Neuronal stem cell (in vitro differentiated cells): ENCODE measurements at regions not wholly inside any gene's neighbourhood (a gene's known extent, or its start where the extent isn't known, plus 50 kb on each side); places are given as distances from the start of the nearest gene placed in this dataset.
A peak's percentile ranks its signal among the peaks of the same experiment; 100 is the strongest.
"Not testable (repeated sequence)": the region's sequence is repeated elsewhere in the genome, so short reads cannot be mapped to it uniquely, and the experiment has no call there.

ENCODE experiments used
- DNase-seq: peaks from one replicate; pipeline ENCODE4 v3.0.0-alpha.2; 2013; ENCODE audit warnings: low spot score
- H2AFZ ChIP-seq: one replicate; pipeline ENCODE4 v1.6.1; 2013; ENCODE audit warnings: mild to moderate bottlenecking, low read length, inconsistent platforms
- H2AK5ac ChIP-seq: 2 replicates; pipeline ENCODE4 v1.6.1; 2013; ENCODE audit warnings: low read depth, mild to moderate bottlenecking, inconsistent platforms, low read length, moderate library complexity, mixed read lengths
- H2BK120ac ChIP-seq: 2 replicates; pipeline ENCODE4 v1.6.1; 2013; ENCODE audit warnings: low read depth, mild to moderate bottlenecking, inconsistent platforms, low read length, moderate library complexity, mixed read lengths
- H2BK12ac ChIP-seq: one replicate; pipeline ENCODE4 v1.6.1; 2013; ENCODE audit warnings: low read length, inconsistent platforms
- H2BK15ac ChIP-seq: 2 replicates; pipeline ENCODE4 v1.6.1; 2013; ENCODE audit warnings: mild to moderate bottlenecking, low read length, inconsistent platforms, mixed read lengths
- H2BK5ac ChIP-seq: one replicate; pipeline ENCODE4 v1.6.1; 2013; ENCODE audit warnings: inconsistent platforms, mild to moderate bottlenecking, low read length, moderate library complexity
- H3K14ac ChIP-seq: one replicate; pipeline ENCODE4 v1.6.1; 2013; ENCODE audit warnings: low read length, inconsistent platforms
- H3K18ac ChIP-seq: 2 replicates; pipeline ENCODE4 v1.6.1; 2013; ENCODE audit warnings: low read length, inconsistent platforms
- H3K23ac ChIP-seq: 2 replicates; pipeline ENCODE4 v1.6.1; 2013; ENCODE audit warnings: low read depth, mild to moderate bottlenecking, mixed read lengths, low read length, inconsistent platforms; ENCODE audit not compliant: poor library complexity
- H3K27ac ChIP-seq: replicated peaks from 3 replicates; pipeline ENCODE4 v1.5.1; 2013; ENCODE audit warnings: low read length, inconsistent platforms
- H3K27me3 ChIP-seq, 3 experiments: 2 replicates each; pipeline ENCODE4 v1.6.1; 2013; ENCODE audit warnings: low read length in 3 of 3, mild to moderate bottlenecking in 2 of 3, inconsistent platforms in 1 of 3, low read depth in 1 of 3, mixed read lengths in 1 of 3, moderate library complexity in 1 of 3; ENCODE audit not compliant: control insufficient read depth in 3 of 3, insufficient read depth in 3 of 3
- H3K36me3 ChIP-seq, 2 donors: replicated peaks in 1 of 2; 2 replicates each; pipeline ENCODE4 v1.6.1; 2013; ENCODE audit warnings: low read length in 2 of 2; ENCODE audit not compliant: control insufficient read depth in 2 of 2, insufficient read depth in 2 of 2
- H3K4ac ChIP-seq: 2 replicates; pipeline ENCODE4 v1.6.1; 2013; ENCODE audit warnings: inconsistent platforms, mild to moderate bottlenecking, low read length, moderate library complexity
- H3K4me1 ChIP-seq, 2 donors: 1 replicate in 1 of 2; 2 replicates in 1 of 2; pipeline ENCODE4 v1.6.1; 2013; ENCODE audit warnings: low read length in 2 of 2, low read depth in 1 of 2; ENCODE audit not compliant: control insufficient read depth in 2 of 2, insufficient read depth in 1 of 2
- H3K4me2 ChIP-seq: one replicate; pipeline ENCODE4 v1.6.1; 2013; ENCODE audit warnings: mild to moderate bottlenecking, low read length, inconsistent platforms; ENCODE audit not compliant: insufficient read depth, poor library complexity, severe bottlenecking
- H3K4me3 ChIP-seq, 2 donors: 2 replicates each; pipeline ENCODE4 v1.5.1; 2013; ENCODE audit warnings: low read length in 2 of 2, mild to moderate bottlenecking in 2 of 2, inconsistent platforms in 1 of 2, moderate library complexity in 1 of 2
- H3K79me1 ChIP-seq: one replicate; pipeline ENCODE4 v1.6.1; 2013; ENCODE audit warnings: low read depth, mild to moderate bottlenecking, inconsistent platforms, low read length, moderate library complexity
- H3K9ac ChIP-seq: one replicate; pipeline ENCODE4 v1.6.1; 2013; ENCODE audit warnings: mild to moderate bottlenecking, low read depth, low read length, inconsistent platforms; ENCODE audit not compliant: poor library complexity
- H3K9me3 ChIP-seq, 2 donors: replicated peaks in 1 of 2; 2 replicates each; pipeline versions ENCODE3 to v1.6.1; 2013; ENCODE audit warnings: low read length in 2 of 2, mild to moderate bottlenecking in 2 of 2, inconsistent platforms in 1 of 2, low read depth in 1 of 2, mixed read lengths in 1 of 2, moderate library complexity in 1 of 2; ENCODE audit not compliant: control insufficient read depth in 2 of 2, insufficient read depth in 1 of 2
- H4K8ac ChIP-seq: one replicate; pipeline ENCODE4 v1.6.1; 2013; ENCODE audit warnings: low read depth, mild to moderate bottlenecking, inconsistent platforms, low read length, moderate library complexity
- H4K91ac ChIP-seq: one replicate; pipeline ENCODE4 v1.6.1; 2013; ENCODE audit warnings: low read length, low read depth, mild to moderate bottlenecking, inconsistent platforms; ENCODE audit not compliant: poor library complexity
- WGBS, 2 donors: extraction: QIAGEN DNeasy Blood & Tissue Kit; methylation state at CpG; one replicate each; pipeline ENCODE4 v1.1.7; 2013; ENCODE audit warnings: missing lambda C conversion rate in 2 of 2, mixed read lengths in 1 of 2; ENCODE audit not compliant: insufficient read length in 2 of 2, insufficient replicate concordance in 1 of 2; ENCODE audit errors: extremely low coverage in 2 of 2; 5-methylcytosine and 5-hydroxymethylcytosine counted together

GRCh38 chr20:11995805-11996567 is 78.3 kb downstream of the BTBD3 start:
- Histone ChIP-seq H3K9me3 (no peaks in the 10 kb centered on the region), H2BK15ac (no peak overlapping the region), H3K4me2 (no peak overlapping the region), H3K14ac (no peak overlapping the region), H4K91ac (no peak overlapping the region), H3K27me3 (no peaks in the 10 kb centered on the region), H3K18ac (no peak overlapping the region), H3K79me1 (no peaks in the 10 kb centered on the region), H3K36me3 (no peaks in the 10 kb centered on the region), H2BK120ac (no peak overlapping the region), H4K8ac (no peak overlapping the region), H3K4me1 (no peaks in the 10 kb centered on the region), H3K27ac (no peak overlapping the region), H3K4ac (no peak overlapping the region), H3K9ac (no peak overlapping the region), H2AK5ac (no peak overlapping the region), H3K23ac (no peak overlapping the region), H2AFZ (no peak overlapping the region), H2BK12ac (no peak overlapping the region), H2BK5ac (no peak overlapping the region), H3K4me3 (no peak overlapping the region)
- no CpG with 5 or more reads among the region's 7 CpGs for WGBS, 2 donors
- no peak for DNase-seq

GRCh38 chr20:12004776-12005175 is 87.1 kb downstream of the BTBD3 start:
- H3K27ac ChIP-seq, H3K27me3 ChIP-seq, H3K4me2 ChIP-seq, H2BK15ac ChIP-seq, H4K91ac ChIP-seq, H3K36me3 ChIP-seq, H3K79me1 ChIP-seq, H3K9me3 ChIP-seq, H3K4me3 ChIP-seq, H3K4ac ChIP-seq, H4K8ac ChIP-seq, H2AFZ ChIP-seq, H2BK5ac ChIP-seq, H2BK120ac ChIP-seq, H3K18ac ChIP-seq, H2BK12ac ChIP-seq, H3K4me1 ChIP-seq, H3K14ac ChIP-seq, H2AK5ac ChIP-seq, DNase-seq, H3K9ac ChIP-seq, H3K23ac ChIP-seq: not testable (repeated sequence)
- no CpG with 5 or more reads among the region's 1 CpG for WGBS, 2 donors

- Histone ChIP-seq H2BK5ac (no peak overlapping the region), H3K4ac (no peak overlapping the region), H3K23ac (no peak overlapping the region), H4K91ac (no peak overlapping the region), H3K18ac (no peak overlapping the region), H3K14ac (no peak overlapping the region), H3K27me3 (no peaks in the 10 kb centered on the region), H2BK120ac (no peak overlapping the region), H3K4me3 (no peak overlapping the region), H3K79me1 (no peaks in the 10 kb centered on the region), H3K9ac (no peak overlapping the region), H4K8ac (no peak overlapping the region), H2AK5ac (no peak overlapping the region), H2BK15ac (no peak overlapping the region), H3K9me3 (no peaks in the 10 kb centered on the region), H2BK12ac (no peak overlapping the region), H3K4me2 (no peak overlapping the region), H3K36me3 (no peaks in the 10 kb centered on the region), H2AFZ (no peak overlapping the region), H3K27ac (no peak overlapping the region), H3K4me1 (no peaks in the 10 kb centered on the region)
- no CpG with 5 or more reads among the region's 9 CpGs for WGBS, 2 donors
- peak; percentile 42 for DNase-seq
These were observed 94.8 kb downstream of the BTBD3 start for GRCh38 chr20:12012241-12013222.

GRCh38 chr20:12014276-12014675 is 96.6 kb downstream of the BTBD3 start:
- DNase-seq: no peak
- Histone ChIP-seq H3K4ac (no peak overlapping the region), H2BK120ac (no peak overlapping the region), H2BK15ac (no peak overlapping the region), H4K91ac (no peak overlapping the region), H3K4me1 (no peaks in the 10 kb centered on the region), H2BK12ac (no peak overlapping the region), H3K14ac (no peak overlapping the region), H3K9me3 (no peaks in the 10 kb centered on the region), H3K18ac (no peak overlapping the region), H3K9ac (no peak overlapping the region), H3K36me3 (no peaks in the 10 kb centered on the region), H3K27ac (no peak overlapping the region), H3K79me1 (no peaks in the 10 kb centered on the region), H3K23ac (no peak overlapping the region), H2BK5ac (no peak overlapping the region), H4K8ac (no peak overlapping the region), H3K4me2 (no peak overlapping the region), H3K4me3 (no peak overlapping the region), H2AFZ (no peak overlapping the region), H2AK5ac (no peak overlapping the region), H3K27me3 (no peaks in the 10 kb centered on the region)
- WGBS, 2 donors: no CpG with 5 or more reads among the region's 4 CpGs
